ENCODE measurements at regions not wholly inside any gene's neighbourhood (a gene's known extent, or its start where the extent isn't known, plus 50 kb on each side); places are given as distances from the start of the nearest gene placed in this dataset.

GRCh38 chr5:111580956-111581355 is 68.6 kb upstream of the STARD4 start:
- TF ChIP-seq CTCF (IDR thresholded peaks at IDR 0.05) (no peak), POLR2A (IDR thresholded peaks at IDR 0.05) (no peak)
- Histone ChIP-seq H3K4me1 (replicated peaks in 1 of 2) (peaks cover 6 to 14% of the 10 kb centered on the region in 2 donors), H3K9me3 (replicated peaks in 1 of 3) (no peaks in the 10 kb centered on the region), H3K36me3 (replicated peaks in 1 of 2) (no peaks in the 10 kb centered on the region), H3K27ac (no peak overlapping the region), H3K27me3 (no peaks in the 10 kb centered on the region), H3K4me3 (no peak overlapping the region)
- intact Hi-C loops (cut with DNase I), result no loop called here
- DNase-seq, result no peak

DNA sequence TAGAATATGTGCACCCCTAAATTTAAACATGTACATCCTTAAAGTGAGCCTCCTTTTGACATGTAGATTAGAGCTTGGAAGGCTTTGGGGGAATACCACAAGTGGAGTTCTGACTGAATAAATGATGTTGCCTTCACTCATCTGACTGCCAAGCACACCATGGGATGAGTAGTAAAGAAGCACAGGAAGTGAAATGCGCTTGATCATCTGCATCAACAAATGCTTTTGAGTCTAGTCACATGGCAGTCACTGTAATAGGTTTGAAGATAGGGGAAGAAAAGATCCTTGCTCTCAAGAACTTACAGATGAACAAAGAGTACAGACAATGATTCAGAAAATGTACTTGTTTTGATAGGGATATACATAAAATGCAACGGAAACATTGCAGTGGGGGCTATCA is 62.0 kb upstream of the STARD4 start:
- Histone ChIP-seq H3K9me3 (replicated peaks in 1 of 3) (no peaks in the 10 kb centered on the region), H3K4me3 (no peak overlapping the region), H3K27ac (no peak overlapping the region), H3K27me3 (no peaks in the 10 kb centered on the region), H3K4me1 (replicated peaks in 1 of 2) (no peaks in the 10 kb centered on the region), H3K36me3 (replicated peaks in 1 of 2) (no peaks in the 10 kb centered on the region)
- WGBS, 4 donors, result 87 to 92% (median 90%) methylated on average over 2 of the region's 2 CpGs
- no peak for DNase-seq
- intact Hi-C loops (cut with DNase I), result no loop called here
- TF ChIP-seq POLR2A (IDR thresholded peaks at IDR 0.05) (no peak), CTCF (IDR thresholded peaks at IDR 0.05) (no peak)

GRCh38 chr5:111572561-111572960 is 60.2 kb upstream of the STARD4 start:
- no peak for DNase-seq
- TF ChIP-seq CTCF (IDR thresholded peaks at IDR 0.05) (no peak), POLR2A (IDR thresholded peaks at IDR 0.05) (no peak)
- intact Hi-C loops (cut with DNase I), result no loop called here
- WGBS, 4 donors, result 79 to 93% (median 84%) methylated on average over 5 of the region's 5 CpGs
- H3K27ac ChIP-seq, result no peak overlapping the region
- no peak overlapping the region for H3K4me3 ChIP-seq
- no peaks in the 10 kb centered on the region for H3K4me1 ChIP-seq (replicated peaks in 1 of 2)
- H3K9me3 ChIP-seq (replicated peaks in 1 of 3), result no peaks in the 10 kb centered on the region
- no peaks in the 10 kb centered on the region for H3K36me3 ChIP-seq (replicated peaks in 1 of 2)
- H3K27me3 ChIP-seq, result no peaks in the 10 kb centered on the region

- WGBS, 4 donors, result 70 to 82% (median 74%) methylated on average over 6 of the region's 6 CpGs
- Histone ChIP-seq H3K36me3 (replicated peaks in 1 of 2) (no peaks in the 10 kb centered on the region), H3K27ac (no peak overlapping the region), H3K4me3 (no peak overlapping the region), H3K4me1 (replicated peaks in 1 of 2) (no peaks in the 10 kb centered on the region), H3K27me3 (no peaks in the 10 kb centered on the region), H3K9me3 (replicated peaks in 1 of 3) (no peaks in the 10 kb centered on the region)
- no peak for DNase-seq
- intact Hi-C loops (cut with DNase I), result no loop called here
- TF ChIP-seq CTCF (IDR thresholded peaks at IDR 0.05) (no peak), POLR2A (IDR thresholded peaks at IDR 0.05) (no peak)
These were observed 50.9 kb upstream of the STARD4 start for GRCh38 chr5:111563031-111563822.
